Natural killer cell (primary cell): ENCODE measurements at regions not wholly inside any gene's neighbourhood (a gene's known extent, or its start where the extent isn't known, plus 50 kb on each side); places are given as distances from the start of the nearest gene placed in this dataset.
"Not testable (repeated sequence)": the region's sequence is repeated elsewhere in the genome, so short reads cannot be mapped to it uniquely, and the experiment has no call there.

Experiments
- ATAC-seq, 3 donors: fragments of 150-1000 bp in 2 of 3; fragments of 200-7000 bp in 1 of 3; cut with Tn5 transposase; 1 replicate in 1 of 3; 2 replicates in 2 of 3; pipeline ENCODE4 v1.10.0; 2021; ENCODE audit warnings: mild to moderate bottlenecking in 2 of 3, moderate library complexity in 2 of 3
- DNase-seq, 2 donors: peaks; one replicate each; pipeline versions ENCODE4 v3.0.0 to v3.0.0-alpha.2; 2013 to 2021; ENCODE audit warnings: mixed read lengths in 1 of 2
- H3K27ac ChIP-seq: one replicate; pipeline ENCODE4 v1.5.1; 2013; ENCODE audit warnings: mild to moderate bottlenecking, low read length
- H3K27me3 ChIP-seq: one replicate; pipeline ENCODE4 v1.6.1; 2013; ENCODE audit warnings: low read length; ENCODE audit not compliant: control insufficient read depth, insufficient read depth
- H3K36me3 ChIP-seq: one replicate; pipeline ENCODE4 v1.6.1; 2013; ENCODE audit warnings: low read length; ENCODE audit not compliant: control insufficient read depth, insufficient read depth
- H3K4me1 ChIP-seq: one replicate; pipeline ENCODE4 v1.6.1; 2013; ENCODE audit warnings: low read length; ENCODE audit not compliant: control insufficient read depth, insufficient read depth
- H3K4me3 ChIP-seq: one replicate; pipeline ENCODE4 v1.5.1; 2013; ENCODE audit warnings: low read length
- H3K9me3 ChIP-seq: one replicate; pipeline ENCODE4 v1.6.1; 2013; ENCODE audit warnings: low read length; ENCODE audit not compliant: control insufficient read depth, insufficient read depth
- H3K27ac Mint-ChIP-seq, 2 donors: one replicate each; pipeline ENCODE4 v1.8.0; 2022; ENCODE audit warnings: mild to moderate bottlenecking in 2 of 2, mixed read lengths in 2 of 2, moderate library complexity in 1 of 2
- H3K27me3 Mint-ChIP-seq, 2 donors: one replicate each; pipeline ENCODE4 v1.8.0; 2022; ENCODE audit warnings: low read depth in 2 of 2, mixed read lengths in 2 of 2
- H3K36me3 Mint-ChIP-seq: one replicate; pipeline ENCODE4 v1.8.0; 2022; ENCODE audit warnings: mixed read lengths
- H3K4me1 Mint-ChIP-seq, 2 donors: one replicate each; pipeline ENCODE4 v1.8.0; 2022; ENCODE audit warnings: mixed read lengths in 2 of 2
- H3K4me3 Mint-ChIP-seq: one replicate; pipeline ENCODE4 v1.8.0; 2022; ENCODE audit warnings: mild to moderate bottlenecking, moderate library complexity, mixed read lengths
- H3K9me3 Mint-ChIP-seq, 2 donors: one replicate each; pipeline ENCODE4 v1.8.0; 2022; ENCODE audit warnings: mixed read lengths in 2 of 2
- CTCF ChIP-seq: fragments of 200-600 bp; IDR thresholded peaks from one replicate; pipeline ENCODE4 v1.8.0; 2022; ENCODE audit warnings: antibody characterized with exemption
- WGBS: methylation state at CpG from one replicate; pipeline ENCODE4 v1.1.7; 2013; ENCODE audit warnings: missing lambda C conversion rate; ENCODE audit not compliant: insufficient coverage; 5-methylcytosine and 5-hydroxymethylcytosine counted together
- intact Hi-C: fragments of 100-400 bp; cut with micrococcal nuclease; formaldehyde crosslinking; loops from one replicate; pipeline ENCODE4 v1.14.2; 2022

DNA sequence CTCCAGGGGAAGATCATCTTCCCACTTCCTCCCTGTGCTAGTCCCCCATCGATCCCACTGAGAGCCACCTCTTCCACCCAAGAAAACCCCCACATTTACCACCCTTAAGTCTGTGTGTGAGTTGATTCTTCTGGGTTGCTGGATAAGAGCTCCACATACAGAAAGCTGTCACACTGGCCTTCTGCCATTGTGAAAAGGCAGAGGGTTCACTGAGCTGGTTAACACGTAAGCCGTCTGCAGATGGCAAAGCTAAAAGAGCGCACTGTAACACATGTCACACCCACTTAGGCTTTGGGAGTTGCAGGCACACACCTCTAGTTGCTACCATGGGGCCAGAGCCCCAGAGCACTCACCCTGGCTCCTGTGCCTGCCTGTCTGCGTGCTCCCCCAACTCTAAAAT, 309.8 kb upstream of the LRRC3B start:
- H3K27me3 Mint-ChIP-seq, result no peaks in the 10 kb centered on the region
- H3K4me1 Mint-ChIP-seq, result no peaks in the 10 kb centered on the region
- H3K36me3 ChIP-seq, result no peaks in the 10 kb centered on the region
- H3K4me3 ChIP-seq, result no peak overlapping the region
- H3K9me3 Mint-ChIP-seq, result peaks cover 15 to 33% of the 10 kb centered on the region in 2 donors
- H3K9me3 ChIP-seq, result peaks cover 7% of the 10 kb centered on the region
- H3K4me3 Mint-ChIP-seq, result no peak overlapping the region
- intact Hi-C loops, result no loop called here
- ATAC-seq (no peak), DNase-seq (no peak)
- no peak overlapping the region for H3K27ac ChIP-seq
- H3K27me3 ChIP-seq, result no peaks in the 10 kb centered on the region
- H3K36me3 Mint-ChIP-seq, result no peaks in the 10 kb centered on the region
- no peak for TF ChIP-seq CTCF
- no peaks in the 10 kb centered on the region for H3K4me1 ChIP-seq
- 95% methylated on average over 4 of the region's 5 CpGs for whole genome bisulfite sequencing
- no peak overlapping the region for H3K27ac Mint-ChIP-seq

DNA sequence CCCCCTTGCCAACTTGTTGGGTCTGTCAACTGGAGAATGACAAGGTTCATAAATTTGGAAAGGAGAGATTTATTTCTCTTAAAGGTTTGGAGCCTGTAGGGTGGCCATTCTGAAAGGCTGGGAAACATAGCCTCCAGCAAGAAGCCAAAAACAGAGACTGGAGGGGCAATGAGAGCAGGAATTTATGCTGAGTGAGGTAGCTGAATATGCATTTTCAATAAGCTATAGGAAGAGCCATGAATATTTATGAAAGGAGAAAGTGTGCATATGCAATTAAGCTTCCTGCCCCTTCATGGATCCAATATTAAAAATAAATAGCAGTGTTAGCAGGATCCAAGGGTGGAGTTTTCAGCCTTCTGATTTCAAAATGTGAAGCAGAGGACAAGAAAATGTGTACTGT, 306.1 kb upstream of the LRRC3B start:
- Mint-ChIP-seq H3K27ac (no peak overlapping the region), H3K36me3 (no peaks in the 10 kb centered on the region), H3K27me3 (no peaks in the 10 kb centered on the region), H3K4me1 (no peaks in the 10 kb centered on the region), H3K4me3 (no peak overlapping the region), H3K9me3 (peaks cover 8 to 30% of the 10 kb centered on the region in 2 donors)
- no peak overlapping the region for H3K4me3 ChIP-seq
- intact Hi-C loops, result no loop called here
- no peaks in the 10 kb centered on the region for H3K4me1 ChIP-seq
- no peak overlapping the region for H3K27ac ChIP-seq
- no peak for ATAC-seq
- no peaks in the 10 kb centered on the region for H3K36me3 ChIP-seq
- no peaks in the 10 kb centered on the region for H3K9me3 ChIP-seq
- DNase-seq, result no peak
- TF ChIP-seq CTCF, result no peak
- H3K27me3 ChIP-seq, result no peaks in the 10 kb centered on the region

DNA sequence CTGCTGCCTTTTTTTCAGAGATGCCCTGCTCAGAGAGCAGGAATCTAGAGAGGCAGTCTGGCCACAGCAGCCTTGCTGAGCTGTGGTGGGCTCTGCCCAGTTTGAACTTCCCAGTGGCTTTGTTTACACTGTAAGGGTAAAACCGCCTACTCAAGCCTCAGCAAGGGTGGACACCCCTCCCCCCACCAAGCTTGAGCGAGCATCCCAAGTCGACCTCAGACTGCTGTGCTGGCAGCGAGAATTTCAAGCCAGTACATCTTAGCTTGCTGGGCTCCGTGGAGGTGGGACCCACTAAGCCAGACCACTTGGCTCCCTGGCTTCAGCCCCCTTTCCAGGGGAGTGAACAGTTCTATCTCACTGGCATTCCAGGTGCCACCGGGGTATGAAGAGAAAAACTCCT, 298.8 kb upstream of the LRRC3B start:
- H3K27ac ChIP-seq, H3K4me1 ChIP-seq, H3K36me3 ChIP-seq, DNase-seq, H3K27me3 ChIP-seq, H3K4me3 ChIP-seq, intact Hi-C loops, ATAC-seq, H3K36me3 Mint-ChIP-seq, H3K27me3 Mint-ChIP-seq, H3K4me3 Mint-ChIP-seq, H3K27ac Mint-ChIP-seq, H3K4me1 Mint-ChIP-seq: not testable (repeated sequence)
- WGBS, result 79% methylated on average over 6 of the region's 6 CpGs
- H3K9me3 Mint-ChIP-seq, result peaks cover 18 to 28% of the 10 kb centered on the region in 2 donors
- peaks cover 11% of the 10 kb centered on the region for H3K9me3 ChIP-seq

DNA sequence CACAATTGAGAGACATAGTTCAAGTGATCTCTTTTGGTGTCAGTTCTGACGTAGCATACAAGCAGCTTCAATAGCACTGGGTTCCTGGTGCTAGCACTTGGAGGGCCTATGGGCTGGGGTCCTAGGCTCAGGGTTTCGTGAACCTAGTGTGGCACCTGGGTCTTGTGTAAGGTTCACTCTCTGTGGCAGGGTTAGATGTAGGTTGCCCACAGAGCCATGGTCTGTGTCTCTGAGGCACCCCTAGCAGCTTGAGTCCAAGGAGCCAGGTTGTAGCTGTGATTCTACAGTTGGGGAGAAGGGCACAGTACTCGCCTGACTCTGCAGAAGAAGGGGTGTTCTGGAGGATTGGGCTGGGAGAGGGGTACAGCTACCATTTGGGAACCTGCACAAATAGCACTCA, 282.6 kb upstream of the LRRC3B start:
- WGBS, result 70% methylated on average over 3 of the region's 3 CpGs

More for the DNA sequence above, 282.6 kb upstream of the LRRC3B start:
- H3K36me3 Mint-ChIP-seq, result peaks cover 9% of the 10 kb centered on the region
- no peak overlapping the region for H3K27ac Mint-ChIP-seq
- Histone ChIP-seq H3K27me3 (no peaks in the 10 kb centered on the region), H3K4me1 (no peaks in the 10 kb centered on the region), H3K27ac (no peak overlapping the region), H3K4me3 (no peak overlapping the region), H3K36me3 (no peaks in the 10 kb centered on the region), H3K9me3 (no peaks in the 10 kb centered on the region)
- H3K4me3 Mint-ChIP-seq, result no peak overlapping the region
- no peaks in the 10 kb centered on the region for H3K4me1 Mint-ChIP-seq
- no peak for ATAC-seq
- no peaks in the 10 kb centered on the region for H3K27me3 Mint-ChIP-seq
- no peak for DNase-seq
- intact Hi-C loops, result no loop called here
- H3K9me3 Mint-ChIP-seq, result peaks cover 19% of the 10 kb centered on the region in 2 donors
- no peak for TF ChIP-seq CTCF
